GM18508 (cell line): ENCODE measurements at regions not wholly inside any gene's neighbourhood (a gene's known extent, or its start where the extent isn't known, plus 50 kb on each side); places are given as distances from the start of the nearest gene placed in this dataset.
"Not testable (repeated sequence)": the region's sequence is repeated elsewhere in the genome, so short reads cannot be mapped to it uniquely, and the experiment has no call there.

Experiments used
- ATAC-seq: cut with Tn5 transposase; IDR thresholded peaks from one replicate; pipeline ENCODE4 v1.9.1; 2021; ENCODE audit warnings: moderate number of reproducible peaks; ENCODE audit not compliant: insufficient read depth, unreplicated experiment

- ATAC-seq: no peak
Measured at GRCh38 chr9:124084087-124084486, 72.5 kb downstream of the LHX2 start.

GRCh38 chr9:124087226-124087625, 75.7 kb downstream of the LHX2 start:
- ATAC-seq: no peak

- ATAC-seq: no peak
Measured at GRCh38 chr9:124088476-124088837, 76.9 kb downstream of the LHX2 start.

GRCh38 chr9:124089631-124090488, 78.3 kb downstream of the LHX2 start:
- not testable (repeated sequence) for ATAC-seq

- ATAC-seq: no peak
Measured at GRCh38 chr9:124098141-124098905, 86.8 kb downstream of the LHX2 start.

GRCh38 chr9:124099860-124100259, 88.3 kb downstream of the LHX2 start:
- ATAC-seq: no peak

- ATAC-seq: no peak
Measured at GRCh38 chr9:124101215-124101968, 89.8 kb downstream of the LHX2 start.

GRCh38 chr9:124101969-124102345, 90.4 kb downstream of the LHX2 start:
- no peak for ATAC-seq

GRCh38 chr9:124102363-124102762, 90.8 kb downstream of the LHX2 start:
- no peak for ATAC-seq

- no peak for ATAC-seq
Measured at GRCh38 chr9:124105266-124105665, 93.7 kb downstream of the LHX2 start.

- no peak for ATAC-seq
Measured at GRCh38 chr9:124108216-124108615, 96.6 kb downstream of the LHX2 start.

- no peak for ATAC-seq
Measured at GRCh38 chr9:124110307-124110915, 98.8 kb downstream of the LHX2 start.

- ATAC-seq: no peak
Measured at GRCh38 chr9:124116683-124117363, 105.3 kb downstream of the LHX2 start.

GRCh38 chr9:124118894-124119293, 107.3 kb downstream of the LHX2 start:
- ATAC-seq: no peak

GRCh38 chr9:124120272-124120671, 108.7 kb downstream of the LHX2 start:
- ATAC-seq: no peak

GRCh38 chr9:124121725-124122124, 110.2 kb downstream of the LHX2 start:
- no peak for ATAC-seq

- no peak for ATAC-seq
Measured at GRCh38 chr9:124122321-124122720, 110.8 kb downstream of the LHX2 start.

- ATAC-seq: no peak
Measured at GRCh38 chr9:124122813-124123462, 111.4 kb downstream of the LHX2 start.

- ATAC-seq: not testable (repeated sequence)
Measured at GRCh38 chr9:124123621-124124020, 112.1 kb downstream of the LHX2 start.
